Left ventricle myocardium inferior (tissue), 1 donor: ENCODE measurements at regions not wholly inside any gene's neighbourhood (a gene's known extent, or its start where the extent isn't known, plus 50 kb on each side); places are given as distances from the start of the nearest gene placed in this dataset.
"Not testable (repeated sequence)": the region's sequence is repeated elsewhere in the genome, so short reads cannot be mapped to it uniquely, and the experiment has no call there.

Source experiments
- DNase-seq: peaks from one replicate; pipeline ENCODE4 v3.0.0-alpha.2; 2020
- H3K27ac ChIP-seq: fragments of 200-600 bp; replicated peaks from 2 replicates; pipeline ENCODE4 v1.8.0; 2021
- H3K27me3 ChIP-seq: fragments of 200-600 bp; 2 replicates; pipeline ENCODE4 v1.8.0; 2021; ENCODE audit warnings: low read depth
- H3K36me3 ChIP-seq: fragments of 200-600 bp; 2 replicates; pipeline ENCODE4 v1.8.0; 2021
- H3K4me1 ChIP-seq: fragments of 200-600 bp; 2 replicates; pipeline ENCODE4 v1.8.0; 2021
- H3K4me3 ChIP-seq: fragments of 200-600 bp; 2 replicates; pipeline ENCODE4 v1.8.0; 2021; ENCODE audit warnings: mild to moderate bottlenecking, moderate library complexity
- H3K9me3 ChIP-seq: fragments of 200-600 bp; replicated peaks from 2 replicates; pipeline ENCODE4 v1.8.0; 2021
- CTCF ChIP-seq: fragments of 200-600 bp; IDR thresholded peaks from 2 replicates; pipeline ENCODE4 v1.8.0; 2021; ENCODE audit warnings: antibody characterized with exemption, mild to moderate bottlenecking, borderline replicate concordance
- intact Hi-C: fragments of 100-400 bp; cut with micrococcal nuclease; formaldehyde crosslinking; loops from one replicate; pipeline ENCODE4 v1.11.0; 2022
- donor health status: DM: no; HTN: yes; CAD: no; lungs with severe emphysema.

- no peaks in the 10 kb centered on the region for H3K36me3 ChIP-seq
- H3K27ac ChIP-seq, result no peak overlapping the region
- H3K4me3 ChIP-seq, result no peak overlapping the region
- H3K27me3 ChIP-seq, result no peaks in the 10 kb centered on the region
- H3K4me1 ChIP-seq, result no peaks in the 10 kb centered on the region
- no peak for TF ChIP-seq CTCF
- no peaks in the 10 kb centered on the region for H3K9me3 ChIP-seq
- no peak for DNase-seq
- intact Hi-C loops, result no loop called here
Measured at GRCh38 chr7:50921114-50921813, 138.6 kb upstream of the GRB10 start.

GRCh38 chr7:50920031-50920635, 137.4 kb upstream of the GRB10 start:
- no peak for DNase-seq
- Histone ChIP-seq H3K4me1 (no peaks in the 10 kb centered on the region), H3K27ac (no peak overlapping the region), H3K36me3 (no peaks in the 10 kb centered on the region), H3K9me3 (no peaks in the 10 kb centered on the region), H3K4me3 (no peak overlapping the region), H3K27me3 (no peaks in the 10 kb centered on the region)
- intact Hi-C loops, result no loop called here
- TF ChIP-seq CTCF, result no peak

- no peak for TF ChIP-seq CTCF
- no peaks in the 10 kb centered on the region for H3K36me3 ChIP-seq
- intact Hi-C loops, result no loop called here
- no peaks in the 10 kb centered on the region for H3K4me1 ChIP-seq
- H3K27ac ChIP-seq, result no peak overlapping the region
- no peaks in the 10 kb centered on the region for H3K27me3 ChIP-seq
- no peak for DNase-seq
- no peak overlapping the region for H3K4me3 ChIP-seq
- H3K9me3 ChIP-seq, result no peaks in the 10 kb centered on the region
Measured at GRCh38 chr7:50915621-50916020, 132.9 kb upstream of the GRB10 start.

GRCh38 chr7:50914460-50914859, 131.8 kb upstream of the GRB10 start:
- Histone ChIP-seq H3K27me3 (no peaks in the 10 kb centered on the region), H3K9me3 (no peaks in the 10 kb centered on the region), H3K4me3 (no peak overlapping the region), H3K27ac (no peak overlapping the region), H3K36me3 (no peaks in the 10 kb centered on the region), H3K4me1 (no peaks in the 10 kb centered on the region)
- intact Hi-C loops, result no loop called here
- no peak for TF ChIP-seq CTCF
- DNase-seq, result no peak

GRCh38 chr7:50908628-50909290, 126.1 kb upstream of the GRB10 start:
- no peak overlapping the region for H3K27ac ChIP-seq
- intact Hi-C loops, result no loop called here

GRCh38 chr7:50898604-50899477, 116.1 kb upstream of the GRB10 start:
- H3K27ac ChIP-seq, DNase-seq, H3K4me1 ChIP-seq, H3K36me3 ChIP-seq, H3K4me3 ChIP-seq, intact Hi-C loops, H3K9me3 ChIP-seq, H3K27me3 ChIP-seq: not testable (repeated sequence)

More at GRCh38 chr7:50908628-50909290, 126.1 kb upstream of the GRB10 start:
- DNase-seq, result no peak
- peaks cover 20% of the 10 kb centered on the region for H3K9me3 ChIP-seq
- H3K4me3 ChIP-seq, result no peak overlapping the region
- no peak for TF ChIP-seq CTCF
- H3K4me1 ChIP-seq, result no peaks in the 10 kb centered on the region
- H3K36me3 ChIP-seq, result no peaks in the 10 kb centered on the region
- no peaks in the 10 kb centered on the region for H3K27me3 ChIP-seq

- H3K27ac ChIP-seq, DNase-seq, H3K27me3 ChIP-seq, H3K4me3 ChIP-seq, H3K36me3 ChIP-seq, intact Hi-C loops, H3K4me1 ChIP-seq, H3K9me3 ChIP-seq: not testable (repeated sequence)
Measured at GRCh38 chr7:50887061-50887460, 104.4 kb upstream of the GRB10 start.
